ENCODE measurements at regions not wholly inside any gene's neighbourhood (a gene's known extent, or its start where the extent isn't known, plus 50 kb on each side); places are given as distances from the start of the nearest gene placed in this dataset.

DNA sequence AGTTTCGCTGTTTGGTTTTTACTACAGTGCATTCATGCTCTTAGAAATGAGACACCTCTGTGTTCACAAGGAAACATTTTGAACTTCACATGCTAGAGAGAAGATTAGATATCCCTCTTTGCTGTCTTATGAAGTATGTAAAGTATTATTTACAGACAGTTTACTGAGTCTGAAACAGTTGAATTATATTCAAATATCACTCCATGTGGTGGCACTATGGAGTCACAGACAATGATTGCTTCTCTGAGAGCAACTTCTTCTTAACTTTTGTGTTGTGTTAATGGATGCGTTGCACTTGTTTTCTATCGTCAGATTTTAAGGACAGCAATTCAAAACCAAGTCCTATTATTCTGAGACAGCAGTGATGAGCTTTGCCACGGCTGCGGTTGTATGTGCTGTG lies 823.6 kb downstream of the GALR1 start:
- TF ChIP-seq CTCF (IDR thresholded peaks at IDR 0.05; ENCODE audit: low read depth, low read length) = peak; percentile 28
- no peak for TF ChIP-seq EZH2phosphoT487 (IDR thresholded peaks at IDR 0.05; ENCODE audit: low read depth)
